Dedifferentiated amniotic fluid mesenchymal stem cell (primary cell): ENCODE measurements at regions not wholly inside any gene's neighbourhood (a gene's known extent, or its start where the extent isn't known, plus 50 kb on each side); places are given as distances from the start of the nearest gene placed in this dataset.
A peak's percentile ranks its signal among the peaks of the same experiment; 100 is the strongest.
"Not testable (repeated sequence)": the region's sequence is repeated elsewhere in the genome, so short reads cannot be mapped to it uniquely, and the experiment has no call there.

Experiments
- DNase-seq: peaks from one replicate; pipeline ENCODE4 v3.0.0-alpha.2; 2016; ENCODE audit errors: extremely low spot score

DNA sequence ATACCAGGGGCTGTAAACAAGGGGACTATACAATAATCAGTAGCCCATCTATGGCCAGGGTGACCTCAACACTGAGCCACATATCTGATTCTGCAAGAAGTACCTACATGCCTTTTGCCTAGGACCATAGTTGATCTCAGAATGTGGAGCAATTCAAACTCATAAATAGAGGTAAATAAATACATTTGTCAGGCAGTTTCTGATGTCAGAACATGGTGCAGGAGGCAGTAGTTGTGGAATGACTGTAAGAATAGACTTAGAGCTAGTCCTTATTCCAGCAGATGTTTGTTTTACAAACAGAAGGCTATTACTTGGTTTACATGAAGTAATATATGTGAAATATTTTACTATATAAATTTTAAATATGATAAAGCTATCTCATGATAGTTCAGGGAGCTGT lies 330.7 kb upstream of the DAB2 start:
- no peak for DNase-seq

GRCh38 chr5:39753747-39754146 lies 329.0 kb upstream of the DAB2 start:
- not testable (repeated sequence) for DNase-seq

GRCh38 chr5:39750661-39751060 lies 325.9 kb upstream of the DAB2 start:
- DNase-seq: no peak

DNA sequence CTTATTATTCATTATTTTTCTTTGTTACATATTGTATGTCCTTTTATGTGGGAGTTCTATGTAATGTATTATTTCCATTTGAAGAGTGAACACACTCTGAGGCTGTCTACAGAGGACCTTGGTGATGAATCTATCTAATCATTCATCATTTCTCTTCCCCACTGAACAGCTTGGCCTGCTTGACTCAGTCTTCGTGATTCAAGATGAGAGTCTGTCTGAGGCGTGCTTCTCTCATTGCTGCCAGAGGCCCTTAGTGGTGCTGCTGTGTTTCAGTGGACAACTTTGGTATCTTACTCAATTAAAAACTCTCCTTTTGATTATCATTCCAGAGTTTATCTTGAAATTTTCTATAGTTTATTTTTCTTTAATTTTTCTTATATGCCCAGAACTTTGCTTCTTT lies 318.1 kb upstream of the DAB2 start:
- DNase-seq: no peak

GRCh38 chr5:39740404-39740803 lies 315.6 kb upstream of the DAB2 start:
- no peak for DNase-seq

GRCh38 chr5:39732166-39732565 lies 307.4 kb upstream of the DAB2 start:
- DNase-seq: no peak

- DNase-seq: no peak
These were observed 305.9 kb upstream of the DAB2 start for GRCh38 chr5:39730699-39731098.

- no peak for DNase-seq
These were observed 305.2 kb upstream of the DAB2 start for GRCh38 chr5:39730006-39730405.

GRCh38 chr5:39726467-39726866 lies 301.7 kb upstream of the DAB2 start:
- DNase-seq: no peak

- DNase-seq: no peak
These were observed 296.6 kb upstream of the DAB2 start for GRCh38 chr5:39721394-39721793.

DNA sequence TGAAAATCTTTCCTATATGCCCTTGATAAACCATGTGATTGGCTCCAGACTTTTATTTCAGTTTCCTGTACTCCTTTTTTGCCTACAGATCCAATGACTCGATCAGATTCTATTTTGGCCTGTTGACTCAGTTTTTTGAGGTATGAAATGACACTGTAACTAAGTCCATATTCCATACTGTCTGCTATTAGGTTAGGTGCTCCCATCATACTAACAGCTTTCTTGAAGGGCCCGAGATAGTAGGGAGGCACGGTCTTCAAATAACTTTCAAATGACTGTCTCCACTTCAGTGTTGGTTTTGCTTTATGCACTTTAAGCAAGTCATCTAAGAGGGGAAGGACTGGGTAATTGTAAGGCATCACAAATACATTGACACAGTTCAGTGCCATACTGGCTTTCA lies 295.4 kb upstream of the DAB2 start:
- DNase-seq: no peak

DNA sequence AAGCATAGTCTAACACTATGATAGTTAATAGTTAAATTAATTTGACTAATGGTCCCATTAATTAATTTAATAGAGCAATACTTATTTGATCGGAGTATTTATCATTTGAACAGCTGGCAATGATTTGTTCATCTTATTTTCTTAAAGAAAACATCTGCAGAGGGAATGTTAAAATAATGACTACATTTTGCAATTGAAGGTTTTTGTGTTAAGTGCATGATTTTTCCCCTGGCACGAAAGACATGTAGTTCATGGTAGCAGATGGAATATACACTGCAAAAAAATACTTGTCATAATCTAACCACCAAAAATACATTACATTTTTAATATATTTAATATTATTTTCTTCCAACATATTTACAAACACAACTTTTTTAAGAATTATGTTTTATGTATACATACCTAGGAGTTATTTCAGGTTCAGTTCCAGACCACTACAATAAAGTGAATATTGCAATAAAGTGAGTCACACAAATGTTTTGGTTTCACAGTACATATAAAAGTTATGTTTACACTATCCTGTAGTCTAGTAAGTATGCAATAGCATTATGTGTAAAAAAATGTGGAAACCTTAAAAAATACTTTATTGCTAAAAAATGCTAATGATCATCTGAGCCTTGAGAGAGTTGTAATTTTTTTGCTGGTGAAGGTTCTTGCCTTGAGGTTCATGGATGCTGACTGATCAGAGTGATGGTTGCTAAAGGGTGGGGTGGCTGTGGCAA lies 292.6 kb upstream of the DAB2 start:
- DNase-seq: peak; percentile 28

DNA sequence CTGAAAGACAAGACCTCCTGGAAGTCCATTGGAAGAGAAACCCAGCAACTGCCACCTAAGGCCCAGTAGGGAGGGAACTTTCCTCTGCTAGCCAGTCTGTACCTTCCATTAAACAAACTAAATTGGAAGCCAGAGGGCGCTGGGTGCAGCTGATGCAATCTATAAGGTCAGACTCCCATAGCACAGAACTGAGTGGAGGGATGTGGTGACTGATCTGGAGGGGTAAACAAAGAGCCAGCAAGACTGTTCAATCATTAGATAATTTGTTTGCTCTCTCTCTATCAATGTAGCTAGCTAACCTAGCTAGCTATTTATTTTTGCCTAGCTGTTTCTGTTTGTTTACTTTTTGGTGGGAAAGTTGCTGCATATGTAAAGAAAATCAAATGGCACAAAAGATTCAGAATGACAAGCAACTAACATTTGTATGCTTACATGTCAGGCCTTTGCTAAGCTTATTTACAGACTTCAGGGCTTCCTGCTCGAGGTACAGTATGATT lies 291.8 kb upstream of the DAB2 start:
- DNase-seq: no peak

- peak; percentile 81 for DNase-seq
These were observed 289.4 kb upstream of the DAB2 start for GRCh38 chr5:39714036-39714698.

- DNase-seq: peak; percentile 71
These were observed 288.6 kb upstream of the DAB2 start for GRCh38 chr5:39713250-39713916.

- no peak for DNase-seq
These were observed 287.8 kb upstream of the DAB2 start for GRCh38 chr5:39712316-39713249.

DNA sequence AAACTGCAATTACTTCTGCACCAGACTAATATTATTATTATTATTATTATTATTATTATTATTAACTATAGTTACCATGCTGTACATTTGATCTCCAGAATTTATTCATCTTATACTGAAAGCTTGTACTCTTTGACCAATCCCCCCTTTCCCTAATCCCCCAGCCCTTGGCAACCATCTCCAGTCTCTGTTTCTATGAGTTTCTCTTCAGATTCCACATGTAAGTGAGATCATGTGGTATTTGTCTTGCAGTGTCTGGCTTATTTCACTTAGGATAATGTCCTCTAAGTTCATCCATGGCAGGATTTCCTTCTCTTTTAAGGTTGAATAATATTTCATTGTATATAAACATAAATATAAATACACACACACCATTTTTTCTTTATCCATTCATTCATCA lies 287.0 kb upstream of the DAB2 start:
- no peak for DNase-seq

GRCh38 chr5:39709032-39709431 lies 284.3 kb upstream of the DAB2 start:
- DNase-seq: no peak

GRCh38 chr5:39702928-39703327 lies 278.1 kb upstream of the DAB2 start:
- DNase-seq: no peak

- DNase-seq: no peak
These were observed 275.7 kb upstream of the DAB2 start for GRCh38 chr5:39700523-39700922.

GRCh38 chr5:39698838-39699560 lies 274.2 kb upstream of the DAB2 start:
- no peak for DNase-seq
